ENCODE measurements at regions not wholly inside any gene's neighbourhood (a gene's known extent, or its start where the extent isn't known, plus 50 kb on each side); places are given as distances from the start of the nearest gene placed in this dataset.

DNA sequence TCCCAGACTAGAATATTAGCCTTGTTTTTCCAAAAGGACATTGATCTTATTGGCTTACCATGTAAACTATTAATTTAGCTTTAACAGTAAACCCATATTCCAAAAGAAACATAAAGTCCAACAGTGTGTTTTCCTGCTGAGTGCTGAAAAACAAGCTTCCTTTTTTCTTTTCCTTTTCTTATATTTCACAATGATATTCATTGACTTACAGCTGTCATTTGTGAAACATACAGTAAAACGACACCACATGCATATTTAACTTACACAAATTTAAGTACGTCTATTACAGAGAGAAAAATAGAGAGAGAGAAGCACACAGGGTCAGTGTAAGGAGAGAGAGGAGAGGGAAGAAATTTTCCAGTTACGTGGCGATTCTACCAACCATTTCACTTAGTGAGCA lies 543.9 kb upstream of the JARID2 start:
- Histone ChIP-seq H3K36me3 (replicated peaks; ENCODE audit: insufficient read depth, low read depth) (no peaks in the 10 kb centered on the region), H3K4me1 (ENCODE audit: insufficient read depth) (no peaks in the 10 kb centered on the region), H2AFZ (no peak overlapping the region), H3K4me2 (no peak overlapping the region), H3K9me2 (replicated peaks; ENCODE audit: insufficient read depth) (no peaks in the 10 kb centered on the region), H4K20me1 (ENCODE audit: insufficient read depth, poor library complexity, severe bottlenecking) (no peaks in the 10 kb centered on the region), H3K4me3 (no peak overlapping the region), H3K9me3 (ENCODE audit: low read depth) (no peaks in the 10 kb centered on the region), H3K27me3 (no peaks in the 10 kb centered on the region), H3K79me2 (no peaks in the 10 kb centered on the region), H3K27ac (no peak overlapping the region)
- 84% methylated on average over 4 of the region's 4 CpGs for WGBS (ENCODE audit: low lambda C conversion rate, missing lambda C conversion rate)
- TF ChIP-seq, protein P1, sequence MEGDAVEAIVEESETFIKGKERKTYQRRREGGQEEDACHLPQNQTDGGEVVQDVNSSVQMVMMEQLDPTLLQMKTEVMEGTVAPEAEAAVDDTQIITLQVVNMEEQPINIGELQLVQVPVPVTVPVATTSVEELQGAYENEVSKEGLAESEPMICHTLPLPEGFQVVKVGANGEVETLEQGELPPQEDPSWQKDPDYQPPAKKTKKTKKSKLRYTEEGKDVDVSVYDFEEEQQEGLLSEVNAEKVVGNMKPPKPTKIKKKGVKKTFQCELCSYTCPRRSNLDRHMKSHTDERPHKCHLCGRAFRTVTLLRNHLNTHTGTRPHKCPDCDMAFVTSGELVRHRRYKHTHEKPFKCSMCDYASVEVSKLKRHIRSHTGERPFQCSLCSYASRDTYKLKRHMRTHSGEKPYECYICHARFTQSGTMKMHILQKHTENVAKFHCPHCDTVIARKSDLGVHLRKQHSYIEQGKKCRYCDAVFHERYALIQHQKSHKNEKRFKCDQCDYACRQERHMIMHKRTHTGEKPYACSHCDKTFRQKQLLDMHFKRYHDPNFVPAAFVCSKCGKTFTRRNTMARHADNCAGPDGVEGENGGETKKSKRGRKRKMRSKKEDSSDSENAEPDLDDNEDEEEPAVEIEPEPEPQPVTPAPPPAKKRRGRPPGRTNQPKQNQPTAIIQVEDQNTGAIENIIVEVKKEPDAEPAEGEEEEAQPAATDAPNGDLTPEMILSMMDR (IDR thresholded peaks at IDR 0.05; ENCODE audit: poor library complexity), result no peak
- TF ChIP-seq EZH2phosphoT487 (IDR thresholded peaks at IDR 0.05; ENCODE audit: low read depth, severe bottlenecking, unreplicated experiment) (no peak), EZH2 (IDR thresholded peaks at IDR 0.05; ENCODE audit: borderline replicate concordance) (no peak)
- no peak for DNase-seq (ENCODE audit: low spot score)

DNA sequence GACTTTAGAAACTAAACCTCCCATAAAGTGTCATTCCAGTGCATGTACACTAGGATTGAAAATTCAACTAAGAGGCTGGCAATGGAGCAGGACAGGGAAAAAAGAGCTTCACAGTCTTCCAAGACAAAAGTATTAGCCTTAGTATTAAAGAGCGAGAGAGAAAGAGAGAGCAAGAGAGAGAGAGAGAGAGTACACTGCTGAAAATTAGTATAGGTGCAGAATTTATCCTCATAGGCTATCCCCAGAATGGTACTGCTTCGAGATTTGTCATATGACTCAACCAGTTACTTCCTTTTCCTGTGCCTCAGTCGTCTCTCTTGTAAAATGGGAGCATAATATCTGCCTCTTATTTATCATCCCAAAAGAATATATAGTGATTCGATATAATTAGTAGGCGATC lies 543.2 kb upstream of the JARID2 start:
- DNase-seq (ENCODE audit: low spot score), result no peak
- Histone ChIP-seq H3K27ac (no peak overlapping the region), H3K36me3 (replicated peaks; ENCODE audit: insufficient read depth, low read depth) (no peaks in the 10 kb centered on the region), H3K79me2 (no peaks in the 10 kb centered on the region), H3K4me2 (no peak overlapping the region), H2AFZ (no peak overlapping the region), H3K9me3 (ENCODE audit: low read depth) (no peaks in the 10 kb centered on the region), H3K27me3 (no peaks in the 10 kb centered on the region), H4K20me1 (ENCODE audit: insufficient read depth, poor library complexity, severe bottlenecking) (no peaks in the 10 kb centered on the region), H3K4me1 (ENCODE audit: insufficient read depth) (no peaks in the 10 kb centered on the region), H3K4me3 (no peak overlapping the region), H3K9me2 (replicated peaks; ENCODE audit: insufficient read depth) (no peaks in the 10 kb centered on the region)
- WGBS (ENCODE audit: low lambda C conversion rate, missing lambda C conversion rate), result 95% methylated on average over 5 of the region's 5 CpGs
- no peak for TF ChIP-seq EZH2phosphoT487 (IDR thresholded peaks at IDR 0.05; ENCODE audit: low read depth, severe bottlenecking, unreplicated experiment)
- TF ChIP-seq, protein P1 (IDR thresholded peaks at IDR 0.05; ENCODE audit: poor library complexity), result no peak

DNA sequence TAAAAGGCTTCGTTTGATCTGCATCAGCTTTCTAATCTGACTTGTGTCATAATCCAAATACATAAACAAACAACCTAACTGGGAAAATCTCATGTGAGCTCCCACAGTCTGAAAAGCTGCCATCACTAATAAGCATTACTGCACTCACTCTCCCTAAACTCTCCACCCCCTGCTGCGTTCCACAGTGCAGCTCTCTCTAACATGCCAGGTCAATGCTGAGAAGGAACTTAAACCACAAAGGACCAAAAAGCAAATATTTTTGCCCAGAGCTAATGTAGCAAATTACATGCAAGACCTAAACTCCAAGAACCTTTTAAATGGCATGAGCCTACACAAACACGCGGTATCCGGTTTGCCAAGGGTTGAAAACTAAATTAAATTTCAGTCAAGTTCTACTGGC lies 542.3 kb upstream of the JARID2 start:
- DNase-seq (ENCODE audit: low spot score), result no peak
- TF ChIP-seq EZH2phosphoT487 (IDR thresholded peaks at IDR 0.05; ENCODE audit: low read depth, severe bottlenecking, unreplicated experiment) (no peak), EZH2 (IDR thresholded peaks at IDR 0.05; ENCODE audit: borderline replicate concordance) (no peak)
- TF ChIP-seq, protein P1 (IDR thresholded peaks at IDR 0.05; ENCODE audit: poor library complexity), result no peak
- Histone ChIP-seq H4K20me1 (ENCODE audit: insufficient read depth, poor library complexity, severe bottlenecking) (no peaks in the 10 kb centered on the region), H3K9me2 (replicated peaks; ENCODE audit: insufficient read depth) (no peaks in the 10 kb centered on the region), H3K4me3 (no peak overlapping the region), H3K4me1 (ENCODE audit: insufficient read depth) (no peaks in the 10 kb centered on the region), H3K79me2 (no peaks in the 10 kb centered on the region), H3K27ac (no peak overlapping the region), H2AFZ (no peak overlapping the region), H3K36me3 (replicated peaks; ENCODE audit: insufficient read depth, low read depth) (no peaks in the 10 kb centered on the region), H3K9me3 (ENCODE audit: low read depth) (no peaks in the 10 kb centered on the region), H3K27me3 (no peaks in the 10 kb centered on the region), H3K4me2 (no peak overlapping the region)
- 84% methylated on average over 5 of the region's 5 CpGs for WGBS (ENCODE audit: low lambda C conversion rate, missing lambda C conversion rate)
